SK-N-SH (cell line): ENCODE measurements at regions not wholly inside any gene's neighbourhood (a gene's known extent, or its start where the extent isn't known, plus 50 kb on each side); places are given as distances from the start of the nearest gene placed in this dataset.
"Not testable (repeated sequence)": the region's sequence is repeated elsewhere in the genome, so short reads cannot be mapped to it uniquely, and the experiment has no call there.

Experiments used
- CTCF ChIA-PET: fragments of 300-600, 350-600 bp; formaldehyde crosslinking; extraction: SDS; loops from one replicate; lab custom pipeline; 2021; lab: Yijun Ruan, JAX
- POLR2A ChIA-PET: fragments of 350-600 bp; sonication (Branson Sonifier 250); formaldehyde crosslinking; extraction: SDS; loops from one replicate; lab custom pipeline; 2020; ENCODE audit warnings: antibody characterized with exemption, inconsistent platforms; lab: Yijun Ruan, JAX
- DNase-seq: peaks from one replicate; pipeline ENCODE4 v3.0.0; 2012
- H2AFZ ChIP-seq: fragments of 200-600 bp; sonication (generic); 2 replicates; pipeline ENCODE4 v1.8.1; 2016; ENCODE audit warnings: antibody characterized with exemption, mild to moderate bottlenecking, low read depth
- H3F3A ChIP-seq: fragments of 200-600 bp; sonication (generic); replicated peaks from 2 replicates; pipeline ENCODE3; 2016; ENCODE audit warnings: antibody characterized with exemption, mild to moderate bottlenecking; ENCODE audit not compliant: insufficient read depth
- H3K27ac ChIP-seq, 2 experiments: fragments of 200-500 bp in 1 of 2; fragments of 200-600 bp in 1 of 2; sonication (Bioruptor generic) in 1 of 2; sonication (generic), shearing (Covaris generic) in 1 of 2; 2 replicates each; pipeline versions ENCODE4 v1.5.1 to v1.6.1; 2014 to 2016; ENCODE audit warnings: low read depth in 2 of 2, inconsistent platforms in 1 of 2, low read length in 1 of 2, mild to moderate bottlenecking in 1 of 2, mixed read lengths in 1 of 2
- H3K27me3 ChIP-seq: fragments of 200-600 bp; sonication (generic), shearing (Covaris generic); 2 replicates; pipeline ENCODE4 v1.6.1; 2016; ENCODE audit warnings: mixed run types; ENCODE audit not compliant: insufficient read depth
- H3K36me3 ChIP-seq, 2 experiments: fragments of 200-500 bp in 1 of 2; fragments of 200-600 bp in 1 of 2; sonication (Bioruptor generic) in 1 of 2; sonication (generic) in 1 of 2; replicated peaks in 1 of 2; 2 replicates each; pipeline versions ENCODE3 to v1.5.1; 2014 to 2016; ENCODE audit warnings: low read length in 1 of 2, mild to moderate bottlenecking in 1 of 2; ENCODE audit not compliant: insufficient read depth in 2 of 2, control insufficient read depth in 1 of 2
- H3K4me1 ChIP-seq, 2 experiments: fragments of 200-500 bp in 1 of 2; fragments of 200-600 bp in 1 of 2; sonication (Bioruptor generic) in 1 of 2; sonication (generic), shearing (Covaris generic) in 1 of 2; 2 replicates each; pipeline versions ENCODE4 v1.5.1 to v1.6.1; 2014 to 2016; ENCODE audit warnings: low read depth in 1 of 2, low read length in 1 of 2, mixed run types in 1 of 2; ENCODE audit not compliant: insufficient read depth in 2 of 2, control insufficient read depth in 1 of 2
- H3K4me2 ChIP-seq: fragments of 200-600 bp; sonication (generic), shearing (Covaris generic); 2 replicates; pipeline ENCODE4 v1.6.1; 2017; ENCODE audit warnings: mixed run types
- H3K4me3 ChIP-seq, 2 experiments: fragments of 200-500 bp in 1 of 2; fragments of 200-600 bp in 1 of 2; sonication (Bioruptor generic) in 1 of 2; sonication (generic), shearing (Covaris generic) in 1 of 2; 2 replicates each; pipeline versions ENCODE4 v1.5.1 to v1.8.1; 2014 to 2016; ENCODE audit warnings: low read depth in 2 of 2, inconsistent platforms in 1 of 2, low read length in 1 of 2, mild to moderate bottlenecking in 1 of 2, mixed read lengths in 1 of 2, moderate library complexity in 1 of 2
- H3K79me2 ChIP-seq: fragments of 200-600 bp; sonication (generic); 2 replicates; pipeline ENCODE4 v1.8.1; 2017; ENCODE audit warnings: mild to moderate bottlenecking; ENCODE audit not compliant: insufficient read depth
- H3K9ac ChIP-seq: fragments of 200-600 bp; sonication (generic); 2 replicates; pipeline ENCODE4 v1.6.1; 2017; ENCODE audit warnings: mixed run types
- H3K9me2 ChIP-seq: fragments of 200-600 bp; sonication (generic); 2 replicates; pipeline ENCODE4 v1.6.1; 2017; ENCODE audit warnings: mixed run types
- H3K9me3 ChIP-seq: fragments of 200-600 bp; sonication (generic); 2 replicates; pipeline ENCODE4 v1.6.1; 2017; ENCODE audit warnings: mixed run types, mild to moderate bottlenecking, moderate library complexity
- H4K20me1 ChIP-seq: fragments of 200-600 bp; sonication (generic); 2 replicates; pipeline ENCODE4 v1.6.1; 2017; ENCODE audit warnings: mild to moderate bottlenecking, mixed run types; ENCODE audit not compliant: insufficient read depth
- CHD2 ChIP-seq: fragments of 150-350 bp; IDR thresholded peaks from 2 replicates; pipeline ENCODE4 v1.6.1; 2018; ENCODE audit warnings: low read length; ENCODE audit not compliant: partially characterized antibody
- ELF1 ChIP-seq: IDR thresholded peaks from 2 replicates; pipeline ENCODE4 v1.4.0; 2012
- EZH2phosphoT487 ChIP-seq: fragments of 200-600 bp; sonication (generic); IDR thresholded peaks from 2 replicates; pipeline ENCODE4 v1.6.1; 2017; ENCODE audit warnings: low read depth, mixed run types, mild to moderate bottlenecking, antibody characterized with exemption, moderate library complexity, borderline replicate concordance
- FOXJ3 ChIP-seq: sonication (generic); formaldehyde crosslinking; IDR thresholded peaks from 2 replicates; pipeline ENCODE4 v1.5.1; 2020; ENCODE audit warnings: mild to moderate bottlenecking, missing genetic modification reagents
- FOXM1 ChIP-seq: IDR thresholded peaks from 2 replicates; pipeline ENCODE4 v1.4.0; 2012; ENCODE audit warnings: low read depth, mild to moderate bottlenecking
- JUND ChIP-seq: IDR thresholded peaks from 2 replicates; pipeline ENCODE4 v1.4.0; 2012
- MAX ChIP-seq: IDR thresholded peaks from 2 replicates; pipeline ENCODE4 v1.4.0; 2012; ENCODE audit warnings: low read depth
- MEF2A ChIP-seq: IDR thresholded peaks from 2 replicates; pipeline ENCODE4 v1.4.0; 2012; ENCODE audit warnings: low read depth, borderline replicate concordance
- POLR2AphosphoS5 ChIP-seq: IDR thresholded peaks from 2 replicates; pipeline ENCODE4 v1.6.1; 2012; ENCODE audit warnings: low read depth, low read length
- RCOR1 ChIP-seq: fragments of 150-350 bp; IDR thresholded peaks from 2 replicates; pipeline ENCODE4 v1.6.1; 2017; ENCODE audit warnings: antibody characterized with exemption, low read length
- RFX5 ChIP-seq: IDR thresholded peaks from 2 replicates; pipeline ENCODE4 v1.6.1; 2012; ENCODE audit warnings: mild to moderate bottlenecking, improper control_type of control experiment, low read length
- SMC3 ChIP-seq: IDR thresholded peaks from 2 replicates; pipeline ENCODE4 v1.6.1; 2012; ENCODE audit warnings: low read depth, low read length, improper control_type of control experiment
- TCF12 ChIP-seq: IDR thresholded peaks from 2 replicates; pipeline ENCODE4 v1.4.0; 2012
- WGBS: methylation state at CpG from one replicate; pipeline ENCODE4 v1.1.6; 2017; ENCODE audit warnings: low lambda C conversion rate; 5-methylcytosine and 5-hydroxymethylcytosine counted together
- TF ChIP-seq, protein P1 (sequence below): IDR thresholded peaks from 2 replicates; pipeline ENCODE4; 2012

GRCh38 chr11:81769906-81770305 lies 963.8 kb downstream of the FAM181B start:
- H2AFZ ChIP-seq, H3K36me3 ChIP-seq, H3K9me3 ChIP-seq, H3K27ac ChIP-seq, H3K4me1 ChIP-seq, H3K27me3 ChIP-seq, H4K20me1 ChIP-seq, H3K9ac ChIP-seq, H3K9me2 ChIP-seq, H3F3A ChIP-seq, POLR2A ChIA-PET, DNase-seq, H3K79me2 ChIP-seq, H3K4me2 ChIP-seq, H3K4me3 ChIP-seq: not testable (repeated sequence)
- CTCF ChIA-PET: interaction anchor here (0.6 to 0.9 kb wide), 2 partner anchors 9 to 1841 kb away, joined by 3 to 4 read pairs; no protein-coding TSS in a partner anchor
- 2% methylated on average over 5 of the region's 5 CpGs for WGBS

DNA sequence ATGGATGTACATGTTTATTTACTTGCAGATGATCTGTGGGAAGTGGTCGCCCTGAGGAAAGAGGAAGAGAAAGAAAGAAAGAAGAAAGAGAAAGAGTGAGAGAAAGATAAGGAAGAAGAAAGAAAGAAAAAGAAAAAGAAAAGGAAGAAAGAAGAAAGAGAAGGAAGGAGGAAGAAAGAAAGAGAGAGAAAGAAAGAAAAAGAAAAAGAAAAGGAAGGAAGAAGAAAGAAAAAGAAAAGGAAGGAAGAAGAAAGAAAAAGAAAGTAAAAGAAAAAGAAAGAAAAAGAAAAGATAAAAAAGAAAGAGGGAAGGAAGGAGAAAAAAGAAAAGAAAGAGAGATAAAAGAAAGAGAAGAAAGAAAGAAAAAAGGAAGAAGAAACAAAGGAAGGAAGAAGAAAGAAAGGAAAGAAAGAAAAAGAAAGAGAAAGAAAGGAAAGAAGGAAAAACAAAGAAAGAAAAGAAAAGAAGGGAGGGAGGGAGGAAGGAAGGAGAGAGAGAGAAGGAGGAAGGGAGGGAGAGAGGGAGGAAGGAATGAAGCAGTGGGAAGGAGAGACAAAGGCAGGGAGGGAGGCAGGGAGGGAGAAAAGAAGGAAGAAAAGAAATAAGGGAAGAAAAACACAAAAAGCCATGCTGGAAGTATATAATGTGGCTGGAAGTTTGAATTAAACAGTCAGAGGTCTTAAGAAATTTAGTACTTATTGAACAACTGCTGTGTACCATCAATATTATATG lies 976.6 kb downstream of the FAM181B start:
- ChIA-PET POLR2A (no interaction called here), CTCF (interaction anchor here (0.6 kb wide), 1 partner anchor 377 kb away, joined by 3 read pairs; no protein-coding TSS in a partner anchor)
- DNase-seq: no peak
- Histone ChIP-seq H3K4me2 (no peak overlapping the region), H3F3A (no peaks in the 10 kb centered on the region), H3K27ac (no peak overlapping the region), H3K79me2 (no peaks in the 10 kb centered on the region), H3K36me3 (no peaks in the 10 kb centered on the region), H2AFZ (no peak overlapping the region), H3K9ac (no peak overlapping the region), H3K9me2 (no peaks in the 10 kb centered on the region), H4K20me1 (no peaks in the 10 kb centered on the region), H3K4me1 (no peaks in the 10 kb centered on the region), H3K27me3 (no peaks in the 10 kb centered on the region), H3K9me3 (no peaks in the 10 kb centered on the region), H3K4me3 (no peak overlapping the region)
- 5% methylated on average over 1 of the region's 1 CpG for WGBS
- TF ChIP-seq TCF12 (no peak), FOXJ3 (CRISPR knock-in tag) (no peak), CHD2 (no peak), EZH2phosphoT487 (no peak), ELF1 (no peak), MAX (no peak), JUND (no peak), RFX5 (no peak), FOXM1 (no peak), POLR2AphosphoS5 (no peak), MEF2A (no peak), SMC3 (no peak), RCOR1 (no peak)
- TF ChIP-seq, protein P1, sequence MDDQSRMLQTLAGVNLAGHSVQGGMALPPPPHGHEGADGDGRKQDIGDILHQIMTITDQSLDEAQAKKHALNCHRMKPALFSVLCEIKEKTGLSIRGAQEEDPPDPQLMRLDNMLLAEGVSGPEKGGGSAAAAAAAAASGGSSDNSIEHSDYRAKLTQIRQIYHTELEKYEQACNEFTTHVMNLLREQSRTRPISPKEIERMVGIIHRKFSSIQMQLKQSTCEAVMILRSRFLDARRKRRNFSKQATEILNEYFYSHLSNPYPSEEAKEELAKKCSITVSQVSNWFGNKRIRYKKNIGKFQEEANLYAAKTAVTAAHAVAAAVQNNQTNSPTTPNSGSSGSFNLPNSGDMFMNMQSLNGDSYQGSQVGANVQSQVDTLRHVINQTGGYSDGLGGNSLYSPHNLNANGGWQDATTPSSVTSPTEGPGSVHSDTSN: no peak
